ENCODE measurements at regions not wholly inside any gene's neighbourhood (a gene's known extent, or its start where the extent isn't known, plus 50 kb on each side); places are given as distances from the start of the nearest gene placed in this dataset.

DNA sequence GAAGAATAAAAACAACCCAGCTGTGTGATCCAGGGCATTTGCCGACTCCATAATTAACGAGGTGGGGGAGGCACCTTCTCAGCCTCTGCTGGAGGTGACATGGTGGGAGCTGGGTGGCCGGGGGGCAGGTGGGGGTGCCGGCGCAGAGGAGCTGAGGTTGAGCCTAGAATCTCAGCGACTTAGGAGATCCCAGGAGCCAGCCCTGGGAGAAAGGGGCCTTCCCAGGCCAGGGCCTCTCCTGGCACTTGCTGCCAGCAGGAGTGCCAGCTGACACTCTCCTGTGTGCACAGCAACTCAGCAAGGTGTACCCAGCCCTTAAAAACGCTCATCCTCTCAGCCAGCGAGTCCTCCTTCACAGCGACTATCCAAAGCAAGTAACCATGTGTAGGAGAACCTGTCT, 62.8 kb upstream of the FCN1 start:
- peaks cover 0 to 2% of the 10 kb centered on the region in 2 experiments for H3K27me3 ChIP-seq (ENCODE audit: control insufficient read depth in 1 of 2, insufficient read depth in 2 of 2, low read length in 2 of 2)
- ChIA-PET CTCF (no interaction called here), POLR2A (no interaction called here)
- H3K36me3 ChIP-seq (ENCODE audit: insufficient read depth, low read length), result no peaks in the 10 kb centered on the region
- TF ChIP-seq, protein P1, sequence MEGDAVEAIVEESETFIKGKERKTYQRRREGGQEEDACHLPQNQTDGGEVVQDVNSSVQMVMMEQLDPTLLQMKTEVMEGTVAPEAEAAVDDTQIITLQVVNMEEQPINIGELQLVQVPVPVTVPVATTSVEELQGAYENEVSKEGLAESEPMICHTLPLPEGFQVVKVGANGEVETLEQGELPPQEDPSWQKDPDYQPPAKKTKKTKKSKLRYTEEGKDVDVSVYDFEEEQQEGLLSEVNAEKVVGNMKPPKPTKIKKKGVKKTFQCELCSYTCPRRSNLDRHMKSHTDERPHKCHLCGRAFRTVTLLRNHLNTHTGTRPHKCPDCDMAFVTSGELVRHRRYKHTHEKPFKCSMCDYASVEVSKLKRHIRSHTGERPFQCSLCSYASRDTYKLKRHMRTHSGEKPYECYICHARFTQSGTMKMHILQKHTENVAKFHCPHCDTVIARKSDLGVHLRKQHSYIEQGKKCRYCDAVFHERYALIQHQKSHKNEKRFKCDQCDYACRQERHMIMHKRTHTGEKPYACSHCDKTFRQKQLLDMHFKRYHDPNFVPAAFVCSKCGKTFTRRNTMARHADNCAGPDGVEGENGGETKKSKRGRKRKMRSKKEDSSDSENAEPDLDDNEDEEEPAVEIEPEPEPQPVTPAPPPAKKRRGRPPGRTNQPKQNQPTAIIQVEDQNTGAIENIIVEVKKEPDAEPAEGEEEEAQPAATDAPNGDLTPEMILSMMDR (IDR thresholded peaks at IDR 0.05), result no peak
- no peak overlapping the region for H3K27ac ChIP-seq (ENCODE audit: low read depth in 1 of 2, low read length in 2 of 2)
- no peaks in the 10 kb centered on the region for H3K36me3 Mint-ChIP-seq (ENCODE audit: low read depth)
- H3K9me3 ChIP-seq (ENCODE audit: control insufficient read depth in 1 of 2, insufficient read depth in 1 of 2, low read length in 2 of 2), result peaks cover 0 to 7% of the 10 kb centered on the region in 2 experiments
- peaks cover 9% of the 10 kb centered on the region for H3K27me3 Mint-ChIP-seq
- H3K4me1 ChIP-seq (ENCODE audit: insufficient read depth, low read length), result no peaks in the 10 kb centered on the region
- intact Hi-C loops (cut with DNase I, micrococcal nuclease), result no loop called here
- no peak for ATAC-seq (ENCODE audit: poor library complexity)
- H3K9me3 Mint-ChIP-seq, result peaks cover 2% of the 10 kb centered on the region
- no peak overlapping the region for H3K27ac Mint-ChIP-seq
- H3K4me3 Mint-ChIP-seq, result no peak overlapping the region
- H3K4me3 ChIP-seq (ENCODE audit: low read length), result no peak overlapping the region
- H3K4me1 Mint-ChIP-seq (ENCODE audit: low read depth), result no peaks in the 10 kb centered on the region
- no peak for DNase-seq

DNA sequence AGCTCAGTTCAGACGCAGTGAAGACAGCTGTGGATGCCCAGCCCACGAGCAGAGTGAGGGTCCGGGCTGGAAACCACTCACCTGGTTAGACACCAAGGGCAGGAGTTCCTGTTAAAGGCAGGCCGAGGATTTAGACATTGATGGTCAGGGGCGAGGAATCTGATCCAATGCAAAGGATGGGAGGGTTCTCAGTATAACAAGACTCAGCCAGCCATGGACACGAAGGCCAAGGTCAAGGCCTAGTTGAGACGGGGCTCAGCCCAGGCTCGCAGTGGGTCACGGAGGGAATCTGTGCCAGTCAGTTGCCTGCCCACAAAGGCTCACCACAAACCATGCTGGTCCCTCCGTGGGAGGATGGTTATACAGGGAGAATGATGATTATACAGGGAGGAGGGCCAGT, 63.3 kb upstream of the FCN1 start:
- H3K4me3 Mint-ChIP-seq, result no peak overlapping the region
- H3K27ac Mint-ChIP-seq, result no peak overlapping the region
- no peak overlapping the region for H3K27ac ChIP-seq (ENCODE audit: low read depth in 1 of 2, low read length in 2 of 2)
- H3K36me3 Mint-ChIP-seq (ENCODE audit: low read depth), result no peaks in the 10 kb centered on the region
- no peaks in the 10 kb centered on the region for H3K36me3 ChIP-seq (ENCODE audit: insufficient read depth, low read length)
- TF ChIP-seq, protein P1 (IDR thresholded peaks at IDR 0.05), result no peak
- ATAC-seq (ENCODE audit: poor library complexity), result no peak
- H3K27me3 ChIP-seq (ENCODE audit: control insufficient read depth in 1 of 2, insufficient read depth in 2 of 2, low read length in 2 of 2), result peaks cover 0 to 2% of the 10 kb centered on the region in 2 experiments
- peaks cover 2% of the 10 kb centered on the region for H3K9me3 Mint-ChIP-seq
- H3K4me1 ChIP-seq (ENCODE audit: insufficient read depth, low read length), result no peaks in the 10 kb centered on the region
- no peaks in the 10 kb centered on the region for H3K4me1 Mint-ChIP-seq (ENCODE audit: low read depth)
- H3K4me3 ChIP-seq (ENCODE audit: low read length), result no peak overlapping the region
- peaks cover 0 to 11% of the 10 kb centered on the region in 2 experiments for H3K9me3 ChIP-seq (ENCODE audit: control insufficient read depth in 1 of 2, insufficient read depth in 1 of 2, low read length in 2 of 2)
- ChIA-PET POLR2A (no interaction called here), CTCF (no interaction called here)
- no peak for DNase-seq
- H3K27me3 Mint-ChIP-seq, result peaks cover 9% of the 10 kb centered on the region
- intact Hi-C loops (cut with DNase I, micrococcal nuclease), result no loop called here

DNA sequence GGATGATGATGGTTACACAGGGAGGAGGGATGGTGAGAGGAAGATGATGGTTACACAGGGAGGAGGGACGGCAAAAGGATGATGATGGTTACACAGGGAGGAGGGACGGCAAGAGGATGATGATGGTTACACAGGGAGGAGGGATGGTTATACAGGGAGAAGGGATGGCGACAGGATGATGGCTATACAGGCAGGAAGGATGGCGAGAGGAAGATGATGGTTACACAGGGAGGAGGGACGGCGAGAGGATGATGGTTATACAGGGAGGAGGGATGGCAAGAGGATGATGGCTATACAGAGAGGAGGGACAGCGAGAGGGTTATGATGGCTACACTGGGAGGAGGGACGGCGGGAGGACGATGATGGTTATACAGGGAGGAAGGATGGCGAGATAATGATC, 64.1 kb upstream of the FCN1 start:
- no peaks in the 10 kb centered on the region for H3K36me3 Mint-ChIP-seq (ENCODE audit: low read depth)
- no peaks in the 10 kb centered on the region for H3K4me1 Mint-ChIP-seq (ENCODE audit: low read depth)
- H3K4me3 Mint-ChIP-seq, result no peak overlapping the region
- H3K27me3 ChIP-seq (ENCODE audit: control insufficient read depth in 1 of 2, insufficient read depth in 2 of 2, low read length in 2 of 2), result peaks cover 0 to 2% of the 10 kb centered on the region in 2 experiments
- no peaks in the 10 kb centered on the region for H3K4me1 ChIP-seq (ENCODE audit: insufficient read depth, low read length)
- ATAC-seq (ENCODE audit: poor library complexity) (no peak), DNase-seq (no peak)
- TF ChIP-seq, protein P1 (IDR thresholded peaks at IDR 0.05), result no peak
- peaks cover under 1 to 15% of the 10 kb centered on the region in 2 experiments for H3K9me3 ChIP-seq (ENCODE audit: control insufficient read depth in 1 of 2, insufficient read depth in 1 of 2, low read length in 2 of 2)
- ChIA-PET CTCF (no interaction called here), POLR2A (no interaction called here)
- peaks cover 2% of the 10 kb centered on the region for H3K9me3 Mint-ChIP-seq
- H3K4me3 ChIP-seq (ENCODE audit: low read length), result no peak overlapping the region
- H3K27ac ChIP-seq (ENCODE audit: low read depth in 1 of 2, low read length in 2 of 2), result no peak overlapping the region
- H3K27ac Mint-ChIP-seq, result no peak overlapping the region
- intact Hi-C loops (cut with DNase I, micrococcal nuclease), result no loop called here
- H3K27me3 Mint-ChIP-seq, result peaks cover 9% of the 10 kb centered on the region
- no peaks in the 10 kb centered on the region for H3K36me3 ChIP-seq (ENCODE audit: insufficient read depth, low read length)
